ENCODE measurements at regions not wholly inside any gene's neighbourhood (a gene's known extent, or its start where the extent isn't known, plus 50 kb on each side); places are given as distances from the start of the nearest gene placed in this dataset.

GRCh38 chr6:91720324-91720723 lies 1133.5 kb upstream of the MAP3K7 start:
- TF ChIP-seq CHD2 (IDR thresholded peaks at IDR 0.05; ENCODE audit: low read length, partially characterized antibody): no peak
- no peak for TF ChIP-seq POLR2A (IDR thresholded peaks at IDR 0.05; ENCODE audit: low read length)
- TF ChIP-seq CTCF (IDR thresholded peaks at IDR 0.05): no peak
- no peak for TF ChIP-seq JUN (IDR thresholded peaks at IDR 0.05)
- no peak for TF ChIP-seq FOSL2 (IDR thresholded peaks at IDR 0.05)
- no peak for TF ChIP-seq FOSL2 (CRISPR knock-in tag; IDR thresholded peaks at IDR 0.05)
- TF ChIP-seq BHLHE40 (IDR thresholded peaks at IDR 0.05; ENCODE audit: low read depth, low read length): no peak
- no peak for TF ChIP-seq RFX5 (IDR thresholded peaks at IDR 0.05)
